ENCODE measurements at regions not wholly inside any gene's neighbourhood (a gene's known extent, or its start where the extent isn't known, plus 50 kb on each side); places are given as distances from the start of the nearest gene placed in this dataset.

DNA sequence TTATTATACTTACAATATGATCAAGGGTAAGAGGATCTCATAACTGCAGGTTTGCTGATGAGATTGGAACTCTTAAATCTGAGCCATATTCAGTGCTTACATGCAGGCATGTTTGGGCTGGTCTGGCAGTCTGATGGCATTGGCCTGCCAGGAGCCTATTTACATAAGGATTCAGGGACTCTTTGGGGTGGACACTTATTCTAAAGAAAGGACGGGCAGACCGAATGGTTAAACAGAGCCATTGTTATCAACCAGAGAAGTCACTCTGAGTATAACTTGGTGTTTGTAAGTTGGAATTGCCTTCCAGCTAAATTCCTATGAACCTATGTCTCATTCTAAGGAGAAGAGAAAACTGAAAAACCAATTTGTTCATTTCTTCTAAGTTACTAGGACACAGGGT lies 932.8 kb downstream of the IGSF11 start:
- no peak for TF ChIP-seq CTCF (IDR thresholded peaks at IDR 0.05; ENCODE audit: low read depth, low read length)
- no peak overlapping the region for H3K4me3 ChIP-seq (ENCODE audit: low read depth, low read length)

GRCh38 chr3:118102737-118103136 lies 931.9 kb downstream of the IGSF11 start:
- TF ChIP-seq CTCF (IDR thresholded peaks at IDR 0.05; ENCODE audit: low read depth, low read length), result no peak
- H3K4me3 ChIP-seq (ENCODE audit: low read depth, low read length), result no peak overlapping the region

GRCh38 chr3:118108201-118108600 lies 926.4 kb downstream of the IGSF11 start:
- no peak for TF ChIP-seq CTCF (IDR thresholded peaks at IDR 0.05; ENCODE audit: low read depth, low read length)
- H3K4me3 ChIP-seq (ENCODE audit: low read depth, low read length), result no peak overlapping the region

DNA sequence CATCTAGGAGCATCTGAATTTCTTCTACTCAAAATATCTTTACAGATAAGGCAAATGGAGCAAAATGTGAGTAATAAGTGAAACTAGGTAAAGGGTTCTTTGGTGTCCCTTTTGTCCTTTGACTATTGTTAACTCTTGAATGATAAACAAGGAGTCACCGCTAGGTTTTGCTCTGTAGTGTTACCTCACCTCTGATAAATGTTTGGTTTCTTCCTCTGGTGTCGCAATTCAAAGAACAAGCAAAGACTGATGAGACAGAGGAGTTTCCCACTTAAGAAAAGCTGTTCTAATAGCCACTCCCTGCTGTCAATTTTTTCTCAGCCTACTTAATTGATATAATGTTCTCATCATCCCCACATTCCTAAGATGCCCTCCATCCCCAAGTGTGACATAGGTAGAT lies 925.9 kb downstream of the IGSF11 start:
- H3K4me3 ChIP-seq (ENCODE audit: low read depth, low read length), result no peak overlapping the region
- no peak for TF ChIP-seq CTCF (IDR thresholded peaks at IDR 0.05; ENCODE audit: low read depth, low read length)

DNA sequence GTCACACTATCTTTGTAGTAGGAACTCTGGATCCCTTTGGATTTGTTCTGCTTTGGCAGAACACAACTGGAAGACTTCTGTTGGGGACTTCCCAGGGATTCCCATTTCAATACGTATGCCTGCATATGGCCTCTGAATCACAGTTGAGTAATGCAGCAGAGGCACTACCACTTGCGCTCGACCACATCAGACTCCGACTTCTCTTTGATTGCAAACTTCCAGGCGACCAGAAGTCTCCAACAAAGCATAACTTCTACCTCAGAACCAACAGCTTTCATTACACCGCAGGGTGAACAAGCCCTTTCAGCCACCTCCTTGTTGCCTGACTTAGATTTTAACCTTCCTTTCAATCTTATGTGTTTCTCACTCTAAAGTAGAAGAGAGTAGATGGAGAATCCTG lies 924.4 kb downstream of the IGSF11 start:
- TF ChIP-seq CTCF (IDR thresholded peaks at IDR 0.05; ENCODE audit: low read depth, low read length), result no peak
- H3K4me3 ChIP-seq (ENCODE audit: low read depth, low read length), result no peak overlapping the region

DNA sequence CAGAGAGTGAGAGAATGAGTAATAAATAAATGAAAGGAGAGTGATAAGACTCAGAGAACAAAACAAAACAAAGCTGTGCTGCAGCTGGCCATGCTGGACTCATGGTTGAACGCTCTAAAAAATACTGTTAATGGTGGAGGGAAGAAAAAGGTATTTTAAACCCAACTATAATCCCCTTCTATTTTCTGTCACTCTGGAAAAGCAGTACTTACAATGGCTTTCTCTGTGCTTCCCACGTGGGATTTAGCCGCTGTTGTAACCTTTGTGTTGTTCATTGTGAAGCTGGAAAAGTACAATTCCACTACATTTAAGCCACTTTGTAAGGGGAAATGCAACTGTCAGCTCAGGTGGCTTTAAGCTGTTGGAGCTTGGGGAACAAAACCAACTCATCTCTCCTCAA lies 917.7 kb downstream of the IGSF11 start:
- no peak for TF ChIP-seq CTCF (IDR thresholded peaks at IDR 0.05; ENCODE audit: low read depth, low read length)
- no peak overlapping the region for H3K4me3 ChIP-seq (ENCODE audit: low read depth, low read length)

DNA sequence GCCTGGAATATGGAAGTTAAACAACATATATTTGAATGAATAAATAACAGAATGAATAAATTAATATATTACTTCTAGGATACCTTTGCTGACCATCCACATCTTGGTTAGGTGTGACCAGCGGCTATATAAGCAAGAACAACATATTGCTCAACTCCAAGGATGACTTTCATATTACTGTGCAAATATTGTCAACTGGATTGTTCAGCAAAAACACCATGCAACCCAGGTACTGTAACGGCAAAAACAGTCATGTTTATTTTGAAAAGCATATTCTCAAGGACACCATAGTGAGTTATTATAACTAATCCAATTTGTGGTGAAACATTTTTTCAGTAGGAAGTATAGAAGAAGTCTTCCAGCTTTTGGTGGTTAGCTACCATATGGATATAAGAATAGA lies 907.9 kb downstream of the IGSF11 start:
- TF ChIP-seq CTCF (IDR thresholded peaks at IDR 0.05; ENCODE audit: low read depth, low read length), result no peak
- H3K4me3 ChIP-seq (ENCODE audit: low read depth, low read length), result no peak overlapping the region

Measured in WI38 (cell line).